Prostate gland (tissue), 2 donors: ENCODE measurements at regions not wholly inside any gene's neighbourhood (a gene's known extent, or its start where the extent isn't known, plus 50 kb on each side); places are given as distances from the start of the nearest gene placed in this dataset.

ENCODE experiments used
- CTCF ChIP-seq, 4 experiments: fragments of 200-600 bp in 2 of 4; fragments of 450-650 bp in 2 of 4; sonication (generic) in 2 of 4; IDR thresholded peaks; 1 replicate in 3 of 4; 2 replicates in 1 of 4; pipeline ENCODE4 v1.5.1; 2016 to 2019; ENCODE audit warnings: antibody characterized with exemption in 4 of 4, mild to moderate bottlenecking in 2 of 4, moderate library complexity in 2 of 4
- POLR2A ChIP-seq: fragments of 450-650 bp; IDR thresholded peaks from one replicate; pipeline ENCODE4 v1.6.1; 2016; ENCODE audit warnings: antibody characterized with exemption, mild to moderate bottlenecking
- POLR2AphosphoS5 ChIP-seq: sonication (generic); formaldehyde crosslinking; IDR thresholded peaks from one replicate; pipeline ENCODE4 v1.6.1; 2017; ENCODE audit warnings: antibody characterized with exemption

GRCh38 chr3:106797461-106797860 lies 579.8 kb upstream of the CCDC54 start:
- TF ChIP-seq CTCF (IDR thresholded peaks at IDR 0.05): no peak
- TF ChIP-seq POLR2A: no peak
- TF ChIP-seq POLR2AphosphoS5: no peak
